ENCODE measurements at regions not wholly inside any gene's neighbourhood (a gene's known extent, or its start where the extent isn't known, plus 50 kb on each side); places are given as distances from the start of the nearest gene placed in this dataset.

DNA sequence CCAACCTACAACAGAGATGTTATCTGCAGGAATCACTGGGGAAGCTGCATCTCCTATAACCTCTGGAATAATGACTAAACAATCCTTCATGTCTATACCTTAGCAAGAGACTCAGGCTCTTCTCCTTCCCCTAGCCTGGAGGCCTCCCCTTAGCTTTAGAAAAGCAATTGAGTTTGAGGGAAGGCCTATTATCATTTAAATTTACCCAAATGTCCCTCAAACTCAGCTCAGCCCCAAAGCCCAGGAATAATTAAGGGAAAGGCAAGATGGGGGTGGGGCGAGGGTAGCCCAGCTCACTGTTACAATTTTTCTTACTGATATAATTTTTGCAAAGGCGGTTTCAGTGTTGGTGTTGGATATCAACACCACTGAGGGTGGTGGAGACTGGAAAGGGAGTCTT is 151.4 kb upstream of the EEA1 start (continued):
- TF ChIP-seq, protein P1, sequence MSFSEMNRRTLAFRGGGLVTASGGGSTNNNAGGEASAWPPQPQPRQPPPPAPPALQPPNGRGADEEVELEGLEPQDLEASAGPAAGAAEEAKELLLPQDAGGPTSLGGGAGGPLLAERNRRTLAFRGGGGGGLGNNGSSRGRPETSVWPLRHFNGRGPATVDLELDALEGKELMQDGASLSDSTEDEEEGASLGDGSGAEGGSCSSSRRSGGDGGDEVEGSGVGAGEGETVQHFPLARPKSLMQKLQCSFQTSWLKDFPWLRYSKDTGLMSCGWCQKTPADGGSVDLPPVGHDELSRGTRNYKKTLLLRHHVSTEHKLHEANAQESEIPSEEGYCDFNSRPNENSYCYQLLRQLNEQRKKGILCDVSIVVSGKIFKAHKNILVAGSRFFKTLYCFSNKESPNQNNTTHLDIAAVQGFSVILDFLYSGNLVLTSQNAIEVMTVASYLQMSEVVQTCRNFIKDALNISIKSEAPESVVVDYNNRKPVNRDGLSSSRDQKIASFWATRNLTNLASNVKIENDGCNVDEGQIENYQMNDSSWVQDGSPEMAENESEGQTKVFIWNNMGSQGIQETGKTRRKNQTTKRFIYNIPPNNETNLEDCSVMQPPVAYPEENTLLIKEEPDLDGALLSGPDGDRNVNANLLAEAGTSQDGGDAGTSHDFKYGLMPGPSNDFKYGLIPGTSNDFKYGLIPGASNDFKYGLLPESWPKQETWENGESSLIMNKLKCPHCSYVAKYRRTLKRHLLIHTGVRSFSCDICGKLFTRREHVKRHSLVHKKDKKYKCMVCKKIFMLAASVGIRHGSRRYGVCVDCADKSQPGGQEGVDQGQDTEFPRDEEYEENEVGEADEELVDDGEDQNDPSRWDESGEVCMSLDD (tag by site-specific recombination; IDR thresholded peaks at IDR 0.05), result no peak
- TF ChIP-seq, protein P2, sequence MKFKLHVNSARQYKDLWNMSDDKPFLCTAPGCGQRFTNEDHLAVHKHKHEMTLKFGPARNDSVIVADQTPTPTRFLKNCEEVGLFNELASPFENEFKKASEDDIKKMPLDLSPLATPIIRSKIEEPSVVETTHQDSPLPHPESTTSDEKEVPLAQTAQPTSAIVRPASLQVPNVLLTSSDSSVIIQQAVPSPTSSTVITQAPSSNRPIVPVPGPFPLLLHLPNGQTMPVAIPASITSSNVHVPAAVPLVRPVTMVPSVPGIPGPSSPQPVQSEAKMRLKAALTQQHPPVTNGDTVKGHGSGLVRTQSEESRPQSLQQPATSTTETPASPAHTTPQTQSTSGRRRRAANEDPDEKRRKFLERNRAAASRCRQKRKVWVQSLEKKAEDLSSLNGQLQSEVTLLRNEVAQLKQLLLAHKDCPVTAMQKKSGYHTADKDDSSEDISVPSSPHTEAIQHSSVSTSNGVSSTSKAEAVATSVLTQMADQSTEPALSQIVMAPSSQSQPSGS (tag by site-specific recombination; IDR thresholded peaks at IDR 0.05; ENCODE audit: low read depth), result no peak
- TF ChIP-seq TCF7L2 (IDR thresholded peaks at IDR 0.05; ENCODE audit: borderline replicate concordance, low read depth, low read length), result no peak
- no peak for TF ChIP-seq GLIS1 (tag by site-specific recombination; IDR thresholded peaks at IDR 0.05)
- no peak for TF ChIP-seq ZNF585B (tag by site-specific recombination; IDR thresholded peaks at IDR 0.05)
- TF ChIP-seq ZNF658 (tag by site-specific recombination; IDR thresholded peaks at IDR 0.05), result no peak
- TF ChIP-seq GLIS2 (tag by site-specific recombination; IDR thresholded peaks at IDR 0.05), result no peak
- TF ChIP-seq ZNF350 (tag by site-specific recombination; IDR thresholded peaks at IDR 0.05), result no peak
- no peak for TF ChIP-seq ZNF473 (tag by site-specific recombination; IDR thresholded peaks at IDR 0.05)
- TF ChIP-seq ZSCAN16 (tag by site-specific recombination; IDR thresholded peaks at IDR 0.05), result no peak
- no peak for TF ChIP-seq ZNF341 (tag by site-specific recombination; IDR thresholded peaks at IDR 0.05; ENCODE audit: low read depth)
- no peak for TF ChIP-seq SP7 (tag by site-specific recombination; IDR thresholded peaks at IDR 0.05)

DNA sequence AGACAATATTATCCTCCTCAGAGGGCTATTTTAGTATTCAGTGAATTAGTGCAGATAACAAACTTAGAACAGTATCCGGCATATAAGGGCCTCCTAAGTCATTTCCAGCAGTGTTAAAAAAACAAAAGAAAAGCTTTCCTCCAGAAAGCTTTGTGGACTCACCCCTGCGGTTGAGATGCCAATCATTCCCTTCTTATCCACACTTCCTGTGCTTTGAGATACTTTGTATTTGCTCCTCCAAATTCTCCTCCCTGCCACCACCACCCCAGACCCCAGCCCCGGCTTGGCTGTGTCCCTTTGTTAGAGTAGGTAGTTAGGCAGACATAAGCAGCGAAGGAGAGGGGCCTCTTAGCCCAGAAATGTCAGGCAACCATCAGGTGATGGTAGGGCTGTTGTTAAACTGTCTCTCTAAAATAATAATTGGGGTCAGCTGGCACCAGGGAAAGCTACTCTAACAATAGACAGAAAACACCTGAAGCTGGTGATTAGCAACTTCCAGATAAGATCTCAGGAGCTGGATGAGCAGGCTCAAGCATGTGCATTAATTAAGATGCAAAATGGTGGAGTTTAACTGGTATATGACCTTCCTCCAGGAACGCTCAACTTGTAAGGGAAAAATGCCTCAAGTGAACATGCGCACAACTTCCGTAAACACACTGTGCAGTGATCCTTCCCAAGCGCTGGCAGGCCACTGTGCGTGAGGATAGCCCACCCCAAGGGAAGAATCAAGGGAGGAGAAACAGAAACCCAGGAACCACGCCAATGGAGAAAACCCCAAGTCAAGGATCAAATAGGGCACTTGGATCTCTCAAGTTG is 152.1 kb upstream of the EEA1 start:
- TF ChIP-seq ZNF510 (tag by site-specific recombination; IDR thresholded peaks at IDR 0.05; ENCODE audit: insufficient replicate concordance) (no peak), ZNF350 (tag by site-specific recombination; IDR thresholded peaks at IDR 0.05) (no peak), ZNF785 (tag by site-specific recombination; IDR thresholded peaks at IDR 0.05) (no peak), ZNF121 (tag by site-specific recombination; IDR thresholded peaks at IDR 0.05) (no peak), ZNF391 (tag by site-specific recombination; IDR thresholded peaks at IDR 0.05; ENCODE audit: borderline replicate concordance, low read depth) (no peak)
- TF ChIP-seq, protein P2 (tag by site-specific recombination; IDR thresholded peaks at IDR 0.05; ENCODE audit: low read depth), result no peak

DNA sequence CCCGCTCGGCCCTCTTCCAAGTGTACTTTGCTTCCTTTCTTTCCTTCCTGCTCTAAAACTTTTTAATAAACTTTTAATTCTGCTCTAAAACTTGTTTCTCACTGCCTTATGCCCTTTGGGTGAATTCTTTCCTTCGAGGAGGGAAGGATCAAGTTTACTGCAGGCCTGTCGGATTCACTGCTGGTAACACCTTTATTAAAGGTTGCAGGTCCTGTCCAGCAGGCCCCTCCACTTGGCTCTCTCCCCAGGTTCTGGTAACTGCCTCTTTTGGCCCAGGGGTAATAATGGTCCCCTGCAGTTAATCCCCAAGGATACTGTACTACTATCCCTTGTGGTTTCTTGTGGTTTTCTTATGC is 152.7 kb upstream of the EEA1 start:
- H3K4me1 ChIP-seq (ENCODE audit: control insufficient read depth, insufficient read depth, low read length), result peaks cover 6% of the 10 kb centered on the region; the same call in 1 of the 2 replicates
- CTCF ChIA-PET, result no interaction called here

More for the DNA sequence above, 152.1 kb upstream of the EEA1 start:
- POLR2A ChIA-PET, result interaction anchor here (1.3 kb wide), 1 partner anchor 20 kb away, joined by 3 read pairs; no protein-coding TSS in a partner anchor
- H3K4me1 ChIP-seq (ENCODE audit: control insufficient read depth, insufficient read depth, low read length), result peaks cover 6% of the 10 kb centered on the region; the same call in 1 of the 2 replicates
- no peak overlapping the region for H3K27ac ChIP-seq (ENCODE audit: extremely low read depth, low read depth, low read length)
- no peaks in the 10 kb centered on the region for H3K36me3 ChIP-seq (ENCODE audit: control insufficient read depth in 2 of 2, insufficient read depth in 1 of 2, low read length in 2 of 2)
- H3K4me3 ChIP-seq (ENCODE audit: low read depth, low read length), result no peak overlapping the region
- CTCF ChIA-PET, result no interaction called here
- H3K9me3 ChIP-seq (ENCODE audit: control insufficient read depth, insufficient read depth, low read depth, low read length), result no peaks in the 10 kb centered on the region

More for the DNA sequence above, 152.7 kb upstream of the EEA1 start:
- Histone ChIP-seq H3K36me3 (ENCODE audit: control insufficient read depth in 2 of 2, insufficient read depth in 1 of 2, low read length in 2 of 2) (no peaks in the 10 kb centered on the region), H3K27ac (ENCODE audit: extremely low read depth, low read depth, low read length) (no peak overlapping the region), H3K9me3 (ENCODE audit: control insufficient read depth, insufficient read depth, low read depth, low read length) (no peaks in the 10 kb centered on the region), H3K4me3 (ENCODE audit: low read depth, low read length) (no peak overlapping the region)
- POLR2A ChIA-PET, result no interaction called here
- TF ChIP-seq ZNF670 (tag by site-specific recombination; IDR thresholded peaks at IDR 0.05; ENCODE audit: low read depth) (no peak), SETDB1 (IDR thresholded peaks at IDR 0.05; ENCODE audit: insufficient read length, low read length) (peak; percentile 21)

All from HEK293 (cell line).